ENCODE measurements at regions not wholly inside any gene's neighbourhood (a gene's known extent, or its start where the extent isn't known, plus 50 kb on each side); places are given as distances from the start of the nearest gene placed in this dataset.

DNA sequence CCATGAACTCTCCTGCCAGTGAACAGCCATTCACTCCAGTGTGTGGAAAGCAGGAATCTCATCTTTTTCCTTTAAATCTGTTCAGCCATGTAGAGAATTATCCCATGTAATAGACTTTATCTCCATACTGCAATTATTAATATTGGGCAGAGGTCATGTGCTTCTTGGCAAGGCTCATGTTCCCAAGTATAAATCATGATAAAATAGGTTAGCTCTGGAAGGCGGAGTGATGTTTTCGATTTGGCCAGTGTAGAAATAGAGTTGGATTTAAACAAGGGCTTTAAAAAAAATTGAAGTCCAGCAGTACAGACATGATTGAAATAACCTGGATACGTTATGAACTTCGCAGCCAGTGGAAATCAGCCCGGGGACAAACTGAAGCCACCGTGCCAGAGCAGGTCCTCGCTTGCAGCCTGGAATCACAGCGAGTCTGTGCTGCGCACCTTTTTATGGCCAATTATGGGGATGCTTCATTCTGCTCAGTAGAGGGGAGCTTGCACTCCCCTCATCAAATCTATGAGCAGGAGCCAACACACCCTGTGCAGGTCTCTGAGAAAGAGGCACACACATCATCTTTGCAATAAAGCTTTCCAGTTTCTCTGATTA, 654.0 kb upstream of the MKI67 start:
- no peak for DNase-seq
- no peaks in the 10 kb centered on the region for H3K36me3 ChIP-seq
- H3K27me3 ChIP-seq, result no peaks in the 10 kb centered on the region
- H3K4me1 ChIP-seq, result no peaks in the 10 kb centered on the region
- H3K9me3 ChIP-seq, result no peaks in the 10 kb centered on the region
- no peak overlapping the region for H3K27ac ChIP-seq
- H3K4me3 ChIP-seq, result no peak overlapping the region
- intact Hi-C loops (cut with DNase I; ENCODE audit: low total_unique reads), result no loop called here
- TF ChIP-seq, protein P1, sequence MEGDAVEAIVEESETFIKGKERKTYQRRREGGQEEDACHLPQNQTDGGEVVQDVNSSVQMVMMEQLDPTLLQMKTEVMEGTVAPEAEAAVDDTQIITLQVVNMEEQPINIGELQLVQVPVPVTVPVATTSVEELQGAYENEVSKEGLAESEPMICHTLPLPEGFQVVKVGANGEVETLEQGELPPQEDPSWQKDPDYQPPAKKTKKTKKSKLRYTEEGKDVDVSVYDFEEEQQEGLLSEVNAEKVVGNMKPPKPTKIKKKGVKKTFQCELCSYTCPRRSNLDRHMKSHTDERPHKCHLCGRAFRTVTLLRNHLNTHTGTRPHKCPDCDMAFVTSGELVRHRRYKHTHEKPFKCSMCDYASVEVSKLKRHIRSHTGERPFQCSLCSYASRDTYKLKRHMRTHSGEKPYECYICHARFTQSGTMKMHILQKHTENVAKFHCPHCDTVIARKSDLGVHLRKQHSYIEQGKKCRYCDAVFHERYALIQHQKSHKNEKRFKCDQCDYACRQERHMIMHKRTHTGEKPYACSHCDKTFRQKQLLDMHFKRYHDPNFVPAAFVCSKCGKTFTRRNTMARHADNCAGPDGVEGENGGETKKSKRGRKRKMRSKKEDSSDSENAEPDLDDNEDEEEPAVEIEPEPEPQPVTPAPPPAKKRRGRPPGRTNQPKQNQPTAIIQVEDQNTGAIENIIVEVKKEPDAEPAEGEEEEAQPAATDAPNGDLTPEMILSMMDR (IDR thresholded peaks at IDR 0.05), result no peak
- no peak for TF ChIP-seq POLR2A (IDR thresholded peaks at IDR 0.05)

DNA sequence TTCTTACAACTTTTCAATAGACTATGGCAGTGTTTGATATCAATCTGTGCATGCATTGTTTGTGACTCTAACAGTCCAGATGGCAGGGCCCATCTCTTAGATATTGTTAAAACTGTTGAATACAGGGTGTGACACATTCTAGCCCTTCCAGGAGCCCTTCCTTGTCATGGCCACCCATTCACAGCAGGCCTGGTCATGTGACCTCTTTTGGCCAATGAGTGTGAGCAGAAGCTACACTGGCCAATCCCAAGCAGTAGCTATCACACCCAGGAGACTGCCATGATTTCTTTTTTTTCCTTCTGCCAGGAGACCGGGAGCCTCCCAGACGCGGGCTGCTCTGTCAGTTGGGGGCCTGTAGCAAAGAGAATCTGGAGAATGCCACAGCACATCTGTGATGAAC, 655.4 kb upstream of the MKI67 start:
- Histone ChIP-seq H3K4me1 (no peaks in the 10 kb centered on the region), H3K36me3 (no peaks in the 10 kb centered on the region), H3K9me3 (no peaks in the 10 kb centered on the region), H3K27me3 (no peaks in the 10 kb centered on the region), H3K27ac (no peak overlapping the region), H3K4me3 (no peak overlapping the region)
- TF ChIP-seq POLR2A (IDR thresholded peaks at IDR 0.05), result no peak
- TF ChIP-seq, protein P1 (IDR thresholded peaks at IDR 0.05), result no peak
- DNase-seq, result no peak
- intact Hi-C loops (cut with DNase I; ENCODE audit: low total_unique reads), result no loop called here

DNA sequence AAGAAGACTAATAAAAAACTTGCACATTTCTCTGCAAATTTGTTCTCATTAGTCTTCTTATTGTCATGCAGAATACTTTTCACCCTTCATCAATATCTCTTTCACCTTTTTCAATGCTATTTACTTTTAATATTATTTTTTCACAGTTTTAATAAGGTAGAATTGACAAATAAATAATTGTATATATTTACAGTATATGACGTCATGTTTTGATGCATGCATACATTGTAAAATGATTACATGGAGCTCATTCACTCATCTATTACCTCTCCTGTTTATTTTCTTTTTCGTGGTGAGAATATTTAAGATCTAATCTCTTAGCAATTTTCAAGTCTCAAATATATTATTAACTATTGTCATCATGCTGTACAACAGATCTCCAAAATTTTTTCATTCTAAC, 658.2 kb upstream of the MKI67 start:
- Histone ChIP-seq H3K27ac (no peak overlapping the region), H3K4me3 (no peak overlapping the region), H3K9me3 (no peaks in the 10 kb centered on the region), H3K27me3 (no peaks in the 10 kb centered on the region), H3K36me3 (no peaks in the 10 kb centered on the region), H3K4me1 (no peaks in the 10 kb centered on the region)
- no peak for DNase-seq
- intact Hi-C loops (cut with DNase I; ENCODE audit: low total_unique reads), result no loop called here
- TF ChIP-seq, protein P1 (IDR thresholded peaks at IDR 0.05), result no peak
- TF ChIP-seq POLR2A (IDR thresholded peaks at IDR 0.05), result no peak

DNA sequence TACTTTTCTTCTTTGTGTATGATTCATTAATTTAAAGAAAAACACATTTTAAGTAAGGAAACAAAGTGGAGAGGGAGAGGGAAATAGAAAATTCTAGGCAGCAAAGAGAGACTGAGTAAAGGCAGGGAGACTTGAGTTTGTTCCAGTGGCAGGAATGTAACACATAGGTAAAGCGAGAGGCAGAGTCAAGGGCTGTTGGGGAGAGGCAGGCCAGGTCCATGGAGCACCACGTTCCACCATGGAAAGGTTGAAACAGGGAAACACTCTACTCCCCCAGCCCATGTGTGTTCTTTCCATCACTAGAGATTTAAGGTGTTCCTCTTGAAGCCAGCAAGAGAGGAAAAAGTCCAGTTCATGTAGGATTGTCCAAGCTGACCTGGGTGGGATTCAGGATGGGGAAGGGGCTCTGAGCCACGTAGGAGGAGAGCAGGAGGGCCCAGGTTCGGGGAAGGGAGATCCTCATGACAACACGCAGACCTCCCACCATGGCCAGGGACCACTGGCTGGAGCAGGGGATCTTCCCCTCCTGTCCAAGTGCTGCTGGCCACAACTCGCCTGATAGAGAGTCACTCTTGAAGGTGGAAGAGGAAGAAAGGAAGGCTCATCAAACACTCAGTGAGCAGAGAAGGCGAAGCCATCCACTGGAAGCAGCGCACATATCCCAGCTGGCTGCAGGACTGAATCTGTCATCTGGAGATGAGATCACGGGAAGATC, 666.4 kb upstream of the MKI67 start:
- Histone ChIP-seq H3K4me1 (no peaks in the 10 kb centered on the region), H3K4me3 (no peak overlapping the region), H3K27ac (no peak overlapping the region), H3K27me3 (no peaks in the 10 kb centered on the region), H3K36me3 (no peaks in the 10 kb centered on the region), H3K9me3 (no peaks in the 10 kb centered on the region)
- no peak for DNase-seq
- TF ChIP-seq, protein P1 (IDR thresholded peaks at IDR 0.05), result no peak
- TF ChIP-seq POLR2A (IDR thresholded peaks at IDR 0.05), result no peak
- intact Hi-C loops (cut with DNase I; ENCODE audit: low total_unique reads), result no loop called here

All from uterus (tissue), 3 donors.